GM12878 (cell line): ENCODE measurements at regions not wholly inside any gene's neighbourhood (a gene's known extent, or its start where the extent isn't known, plus 50 kb on each side); places are given as distances from the start of the nearest gene placed in this dataset.

Source experiments
- ATAC-seq: fragments of 200-7000 bp; cut with Tn5 transposase; 3 replicates; pipeline ENCODE4 v1.9.1; 2020; ENCODE audit warnings: mild to moderate bottlenecking, moderate library complexity
- BruUV-seq: library from RNA; stranded (reverse); fragments of 400-500 nt; replicated peaks from 2 replicates; lab custom pipeline; 2021; lab: Mats Ljungman, UMichigan
- CTCF ChIA-PET: fragments of 300-600 bp; sonication (Branson Sonifier 250); formaldehyde crosslinking; extraction: SDS; loops from one replicate; lab custom pipeline; 2021; ENCODE audit warnings: inconsistent platforms; lab: Yijun Ruan, JAX
- POLR2A ChIA-PET: fragments of 350-600 bp; formaldehyde crosslinking; extraction: SDS; loops from one replicate; lab custom pipeline; 2021; ENCODE audit warnings: inconsistent platforms; lab: Charles Lee
- RAD21 ChIA-PET: fragments of 300-600 bp; sonication (Branson Sonifier 250); formaldehyde crosslinking; loops from one replicate; lab custom pipeline; 2023; ENCODE audit warnings: antibody characterized with exemption; ENCODE audit not compliant: unreplicated experiment; lab: Charles Lee
- SMC1A ChIA-PET: fragments of 300-600 bp; sonication (Branson Sonifier 250); formaldehyde crosslinking; loops from one replicate; lab custom pipeline; 2023; ENCODE audit not compliant: unreplicated experiment, uncharacterized antibody; lab: Charles Lee
- DNase-seq: peaks from one replicate; pipeline ENCODE4 v3.0.0-alpha.2; 2011; ENCODE audit warnings: low read depth, low spot score
- FAIRE-seq: peaks from 3 replicates; lab custom pipeline; 2011; peaks lifted over from hg19 to GRCh38; lab: Jason Lieb, UNC
- H2AFZ ChIP-seq: 2 replicates; pipeline ENCODE4 v1.6.0; 2011; ENCODE audit warnings: low read depth, low read length, control low read depth; ENCODE audit not compliant: control insufficient read depth
- H3K27ac ChIP-seq: 2 replicates; pipeline ENCODE4 v1.5.1; 2011; ENCODE audit warnings: control low read depth; ENCODE audit not compliant: control insufficient read depth, insufficient read depth
- H3K27me3 ChIP-seq, 2 experiments: replicated peaks in 1 of 2; 2 replicates each; pipeline versions ENCODE4 v1.6.0 to v1.6.1; 2011; ENCODE audit warnings: low read length in 1 of 2; ENCODE audit not compliant: control insufficient read depth in 2 of 2, insufficient read depth in 2 of 2
- H3K36me3 ChIP-seq, 2 experiments: 2 replicates each; pipeline ENCODE4 v1.5.1; 2011; ENCODE audit warnings: low read length in 1 of 2; ENCODE audit not compliant: control insufficient read depth in 2 of 2, insufficient read depth in 2 of 2
- H3K4me1 ChIP-seq: 2 replicates; pipeline ENCODE4 v1.6.1; 2011; ENCODE audit warnings: mild to moderate bottlenecking, low read length, moderate library complexity, mixed read lengths; ENCODE audit not compliant: control insufficient read depth, insufficient read depth
- H3K4me2 ChIP-seq: 2 replicates; pipeline ENCODE4 v1.6.0; 2011; ENCODE audit warnings: control low read depth; ENCODE audit not compliant: control insufficient read depth, insufficient read depth
- H3K4me3 ChIP-seq: fragments of 200-600 bp; sonication (generic); 2 replicates; pipeline ENCODE4 v1.5.1; 2016
- H3K79me2 ChIP-seq: 2 replicates; pipeline ENCODE4 v1.6.0; 2011; ENCODE audit warnings: low read length; ENCODE audit not compliant: control insufficient read depth, insufficient read depth
- H3K9ac ChIP-seq: 2 replicates; pipeline ENCODE4 v1.8.0; 2011; ENCODE audit warnings: low read length, control low read depth, mixed read lengths; ENCODE audit not compliant: control insufficient read depth, insufficient read depth
- H3K9me3 ChIP-seq: replicated peaks from 3 replicates; pipeline ENCODE4 v1.5.1; 2011; ENCODE audit warnings: mild to moderate bottlenecking, low read length; ENCODE audit not compliant: control insufficient read depth, insufficient read depth
- H4K20me1 ChIP-seq: 2 replicates; pipeline ENCODE4 v1.6.0; 2011; ENCODE audit not compliant: control insufficient read depth, insufficient read depth
- CEBPZ ChIP-seq: fragments of 150-350 bp; IDR thresholded peaks from 2 replicates; pipeline ENCODE4 v1.6.1; 2016; ENCODE audit warnings: low read depth, low read length
- WGBS: methylation state at CpG from one replicate; pipeline ENCODE4 v1.1.6; 2016; ENCODE audit warnings: low lambda C conversion rate; ENCODE audit not compliant: insufficient replicate concordance, insufficient coverage; ENCODE audit errors: missing lambda C conversion rate; 5-methylcytosine and 5-hydroxymethylcytosine counted together
- in situ Hi-C: fragments of 300-500 bp; cut with MboI; formaldehyde crosslinking; loops from 9 replicates; pipeline ENCODE4 v1.14.3; 2018; ENCODE audit warnings: mixed read lengths
- intact Hi-C: fragments of 100-400 bp; cut with micrococcal nuclease; formaldehyde crosslinking; loops from one replicate; pipeline ENCODE4 v1.14.2; 2022; ENCODE audit not compliant: unreplicated experiment

- Histone ChIP-seq H3K27me3 (no peaks in the 10 kb centered on the region; a peak in 1 of 4 replicates), H2AFZ (no peak overlapping the region), H3K36me3 (no peaks in the 10 kb centered on the region), H4K20me1 (no peaks in the 10 kb centered on the region), H3K27ac (no peak overlapping the region), H3K4me3 (no peak overlapping the region), H3K9ac (no peak overlapping the region), H3K79me2 (no peaks in the 10 kb centered on the region), H3K9me3 (no peaks in the 10 kb centered on the region), H3K4me2 (no peak overlapping the region), H3K4me1 (peaks cover 41% of the 10 kb centered on the region)
- 57% methylated on average over 6 of the region's 6 CpGs for WGBS
- ATAC-seq: no peak
- CTCF ChIA-PET: no interaction called here
- SMC1A ChIA-PET: interaction anchor here (1.3 kb wide), 1 partner anchor 13 kb away, joined by 3 read pairs; no protein-coding TSS in a partner anchor
- no peak for FAIRE-seq
- RAD21 ChIA-PET: no interaction called here
- POLR2A ChIA-PET: interaction anchor here (0.6 kb wide), 1 partner anchor 21 kb away, joined by 7 read pairs; no protein-coding TSS in a partner anchor
- intact Hi-C loops (no loop called here), in situ Hi-C loops (no loop called here)
- BruUV-seq: no TSS peak
- no peak for DNase-seq
- TF ChIP-seq CEBPZ: no peak
Observed at GRCh38 chr20:50336661-50337060, 146.0 kb downstream of the CEBPB start.
